ENCODE measurements at regions not wholly inside any gene's neighbourhood (a gene's known extent, or its start where the extent isn't known, plus 50 kb on each side); places are given as distances from the start of the nearest gene placed in this dataset.

- TF ChIP-seq GATA2 (IDR thresholded peaks at IDR 0.05; ENCODE audit: low read depth, low read length), result no peak
- TF ChIP-seq GATA3 (IDR thresholded peaks at IDR 0.05; ENCODE audit: low read depth, low read length), result no peak
Measured at GRCh38 chr6:40957616-40958492, 81.2 kb downstream of the UNC5CL start.

All from SH-SY5Y (cell line).